Thyroid gland (tissue), 4 donors: ENCODE measurements at regions not wholly inside any gene's neighbourhood (a gene's known extent, or its start where the extent isn't known, plus 50 kb on each side); places are given as distances from the start of the nearest gene placed in this dataset.

Experiments used
- DNase-seq, 2 donors: peaks; one replicate each; pipeline ENCODE4 v3.0.0-alpha.2; 2019
- H3K27ac ChIP-seq, 3 donors: fragments of 200-600 bp; sonication (generic); 1 replicate in 2 of 3; 2 replicates in 1 of 3; pipeline ENCODE4 v1.5.1; 2016 to 2019; ENCODE audit warnings: mild to moderate bottlenecking in 1 of 3, moderate library complexity in 1 of 3
- H3K27me3 ChIP-seq: fragments of 200-600 bp; sonication (generic); one replicate; pipeline ENCODE4 v1.5.1; 2019
- H3K36me3 ChIP-seq, 2 donors: fragments of 200-600 bp; sonication (generic); one replicate each; pipeline ENCODE4 v1.5.1; 2016 to 2019
- H3K4me1 ChIP-seq, 2 donors: fragments of 200-600 bp; sonication (generic); one replicate each; pipeline ENCODE4 v1.5.1; 2017 to 2019
- H3K4me3 ChIP-seq, 3 donors: fragments of 200-600 bp; sonication (generic); replicated peaks in 1 of 3; 1 replicate in 2 of 3; 2 replicates in 1 of 3; pipeline ENCODE4 v1.5.1; 2016; ENCODE audit warnings: mild to moderate bottlenecking in 1 of 3
- H3K9me3 ChIP-seq: fragments of 200-600 bp; sonication (generic); one replicate; pipeline ENCODE4 v1.5.1; 2017
- CTCF ChIP-seq, 6 experiments: fragments of 200-600 bp in 3 of 6; fragments of 450-650 bp in 3 of 6; sonication (generic) in 3 of 6; IDR thresholded peaks; one replicate each; pipeline ENCODE4 v1.5.1; 2016 to 2019; ENCODE audit warnings: antibody characterized with exemption in 6 of 6, mild to moderate bottlenecking in 2 of 6, inconsistent platforms in 1 of 6, moderate library complexity in 1 of 6
- POLR2A ChIP-seq, 2 donors: fragments of 450-650 bp; IDR thresholded peaks; one replicate each; pipeline ENCODE4 v1.6.1; 2017; ENCODE audit warnings: antibody characterized with exemption in 2 of 2, mild to moderate bottlenecking in 2 of 2, moderate library complexity in 1 of 2
- WGBS, 2 donors: methylation state at CpG; one replicate each; pipeline ENCODE4 v1.1.5; 2017; 5-methylcytosine and 5-hydroxymethylcytosine counted together
- intact Hi-C: fragments of 100-400 bp; cut with DNase I; formaldehyde crosslinking; loops from one replicate; pipeline ENCODE4 v1.15.1; 2023

GRCh38 chrX:4528247-4528646 lies 814.8 kb upstream of the PRKX start:
- WGBS, 2 donors: 76 to 92% methylated on average over 1 of the region's 1 CpG
- TF ChIP-seq POLR2A (IDR thresholded peaks at IDR 0.05) (no peak), CTCF (IDR thresholded peaks at IDR 0.05) (no peak)

DNA sequence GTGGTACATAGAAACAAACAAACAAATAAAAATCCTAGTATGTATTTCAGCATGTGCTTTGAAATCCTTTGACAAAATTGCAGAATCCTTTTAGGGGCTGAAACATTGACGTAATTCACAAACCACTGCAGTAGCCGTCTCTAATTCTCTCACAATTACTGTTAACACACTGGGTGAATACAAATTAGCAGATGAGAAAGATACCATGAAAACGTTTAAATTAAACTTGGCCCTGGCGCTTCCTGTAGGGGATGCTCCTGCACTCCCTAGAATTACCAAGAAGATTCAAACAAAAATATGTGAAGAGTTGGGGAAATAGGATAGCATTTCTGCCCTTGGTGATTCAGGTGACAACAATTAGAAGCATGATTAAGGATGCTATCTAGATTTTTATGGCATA lies 772.5 kb upstream of the PRKX start:
- no peak overlapping the region for H3K4me3 ChIP-seq
- H3K4me1 ChIP-seq: no peaks in the 10 kb centered on the region
- TF ChIP-seq CTCF (IDR thresholded peaks at IDR 0.05) (no peak), POLR2A (IDR thresholded peaks at IDR 0.05) (no peak)
- no peak for DNase-seq
- H3K9me3 ChIP-seq: no peaks in the 10 kb centered on the region
- H3K27ac ChIP-seq: no peak overlapping the region
- no peaks in the 10 kb centered on the region for H3K27me3 ChIP-seq
- intact Hi-C loops: no loop called here
- no peaks in the 10 kb centered on the region for H3K36me3 ChIP-seq
- 50 to 57% methylated on average over 4 of the region's 4 CpGs for WGBS, 2 donors

More at GRCh38 chrX:4528247-4528646, 814.8 kb upstream of the PRKX start:
- H3K9me3 ChIP-seq: no peaks in the 10 kb centered on the region
- no peak for DNase-seq
- H3K27ac ChIP-seq: no peak overlapping the region
- H3K4me3 ChIP-seq: no peak overlapping the region
- H3K4me1 ChIP-seq: no peaks in the 10 kb centered on the region
- intact Hi-C loops: no loop called here
- H3K36me3 ChIP-seq: no peaks in the 10 kb centered on the region
- no peaks in the 10 kb centered on the region for H3K27me3 ChIP-seq

GRCh38 chrX:4484266-4484665 lies 770.8 kb upstream of the PRKX start:
- Histone ChIP-seq H3K27me3 (no peaks in the 10 kb centered on the region), H3K4me1 (no peaks in the 10 kb centered on the region), H3K36me3 (no peaks in the 10 kb centered on the region), H3K9me3 (no peaks in the 10 kb centered on the region), H3K4me3 (no peak overlapping the region), H3K27ac (no peak overlapping the region)
- no peak for TF ChIP-seq POLR2A (IDR thresholded peaks at IDR 0.05)
- TF ChIP-seq CTCF (IDR thresholded peaks at IDR 0.05): no peak
- DNase-seq: no peak
- intact Hi-C loops: no loop called here
- WGBS, 2 donors: 66 to 67% methylated on average over 5 of the region's 5 CpGs

GRCh38 chrX:4451591-4451990 lies 738.1 kb upstream of the PRKX start:
- WGBS, 2 donors: 83% methylated on average over 1 of the region's 4 CpGs; no CpG with 5 or more reads in 1 of the 2 donors
- Histone ChIP-seq H3K9me3 (no peaks in the 10 kb centered on the region), H3K27ac (no peak overlapping the region), H3K4me1 (no peaks in the 10 kb centered on the region), H3K36me3 (no peaks in the 10 kb centered on the region), H3K4me3 (no peak overlapping the region), H3K27me3 (no peaks in the 10 kb centered on the region)
- DNase-seq: no peak
- TF ChIP-seq CTCF (IDR thresholded peaks at IDR 0.05) (no peak), POLR2A (IDR thresholded peaks at IDR 0.05) (no peak)
- intact Hi-C loops: no loop called here

DNA sequence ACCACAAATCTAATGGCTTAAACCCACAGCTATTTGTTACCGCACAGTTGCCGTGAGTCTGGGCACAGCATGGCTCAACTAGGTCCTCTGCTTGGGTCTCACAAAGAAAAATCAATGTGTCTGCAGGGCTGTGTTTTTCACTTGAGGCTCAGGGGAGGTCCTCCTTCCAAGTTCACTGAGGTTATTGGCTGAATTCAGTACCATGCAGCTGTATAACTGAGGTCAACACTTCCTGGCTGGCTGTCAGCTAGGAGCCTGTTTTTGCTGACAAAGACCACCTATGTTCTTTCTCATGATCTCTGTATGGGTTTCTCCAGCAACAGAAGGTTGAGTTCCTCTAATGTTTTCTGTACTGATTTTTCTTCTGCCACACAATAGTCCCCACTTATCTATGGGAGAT lies 736.7 kb upstream of the PRKX start:
- Histone ChIP-seq H3K9me3 (no peaks in the 10 kb centered on the region), H3K27me3 (no peaks in the 10 kb centered on the region), H3K27ac (no peak overlapping the region), H3K36me3 (no peaks in the 10 kb centered on the region), H3K4me3 (no peak overlapping the region), H3K4me1 (no peaks in the 10 kb centered on the region)
- intact Hi-C loops: no loop called here
- no peak for TF ChIP-seq POLR2A (IDR thresholded peaks at IDR 0.05)
- TF ChIP-seq CTCF (IDR thresholded peaks at IDR 0.05): no peak
- DNase-seq: no peak
- WGBS, 2 donors: 67 to 92% methylated on average over 2 of the region's 2 CpGs
